GM12865 (cell line): ENCODE measurements at regions not wholly inside any gene's neighbourhood (a gene's known extent, or its start where the extent isn't known, plus 50 kb on each side); places are given as distances from the start of the nearest gene placed in this dataset.

Experiments used
- DNase-seq: peaks from one replicate; pipeline ENCODE4 v3.0.0; 2010; ENCODE audit warnings: low read depth
- H3K4me3 ChIP-seq: 2 replicates; pipeline ENCODE4 v1.5.1; 2011; ENCODE audit warnings: mild to moderate bottlenecking, low read depth, low read length, control low read depth
- CTCF ChIP-seq: IDR thresholded peaks from 2 replicates; pipeline ENCODE4 v1.5.1; 2011; ENCODE audit warnings: low read length, control low read depth, low read depth, inconsistent platforms; ENCODE audit not compliant: insufficient read depth; ENCODE audit errors: missing control alignments

- no peak for TF ChIP-seq CTCF
- H3K4me3 ChIP-seq = no peak overlapping the region
- no peak for DNase-seq
Observed at GRCh38 chr2:21429747-21430146, 306.0 kb downstream of the TDRD15 start.

GRCh38 chr2:21431078-21431477 is 307.3 kb downstream of the TDRD15 start:
- no peak for DNase-seq
- no peak for TF ChIP-seq CTCF
- no peak overlapping the region for H3K4me3 ChIP-seq

- no peak overlapping the region for H3K4me3 ChIP-seq
- no peak for TF ChIP-seq CTCF
- DNase-seq = peak; percentile 41
Observed at GRCh38 chr2:21438949-21439348, 315.2 kb downstream of the TDRD15 start.

GRCh38 chr2:21441442-21441841 is 317.7 kb downstream of the TDRD15 start:
- TF ChIP-seq CTCF = no peak
- H3K4me3 ChIP-seq = no peak overlapping the region

GRCh38 chr2:21443494-21444105 is 319.8 kb downstream of the TDRD15 start:
- H3K4me3 ChIP-seq = no peak overlapping the region
- DNase-seq = no peak
- TF ChIP-seq CTCF = no peak

More at GRCh38 chr2:21441442-21441841, 317.7 kb downstream of the TDRD15 start:
- no peak for DNase-seq

GRCh38 chr2:21449881-21450280 is 326.1 kb downstream of the TDRD15 start:
- H3K4me3 ChIP-seq = no peak overlapping the region
- DNase-seq = no peak
- TF ChIP-seq CTCF = no peak

- TF ChIP-seq CTCF = no peak
- DNase-seq = no peak
- H3K4me3 ChIP-seq = no peak overlapping the region
Observed at GRCh38 chr2:21451403-21451802, 327.6 kb downstream of the TDRD15 start.
